NCI-H82 treated with DMSO at 0.1 percent for 48 hours (cell line): ENCODE measurements at regions not wholly inside any gene's neighbourhood (a gene's known extent, or its start where the extent isn't known, plus 50 kb on each side); places are given as distances from the start of the nearest gene placed in this dataset.

Source experiments
- DNase-seq: peaks from one replicate; lab custom pipeline; 2025; ENCODE audit not compliant: unreplicated experiment; lab: John Stamatoyannopoulos, UW

DNA sequence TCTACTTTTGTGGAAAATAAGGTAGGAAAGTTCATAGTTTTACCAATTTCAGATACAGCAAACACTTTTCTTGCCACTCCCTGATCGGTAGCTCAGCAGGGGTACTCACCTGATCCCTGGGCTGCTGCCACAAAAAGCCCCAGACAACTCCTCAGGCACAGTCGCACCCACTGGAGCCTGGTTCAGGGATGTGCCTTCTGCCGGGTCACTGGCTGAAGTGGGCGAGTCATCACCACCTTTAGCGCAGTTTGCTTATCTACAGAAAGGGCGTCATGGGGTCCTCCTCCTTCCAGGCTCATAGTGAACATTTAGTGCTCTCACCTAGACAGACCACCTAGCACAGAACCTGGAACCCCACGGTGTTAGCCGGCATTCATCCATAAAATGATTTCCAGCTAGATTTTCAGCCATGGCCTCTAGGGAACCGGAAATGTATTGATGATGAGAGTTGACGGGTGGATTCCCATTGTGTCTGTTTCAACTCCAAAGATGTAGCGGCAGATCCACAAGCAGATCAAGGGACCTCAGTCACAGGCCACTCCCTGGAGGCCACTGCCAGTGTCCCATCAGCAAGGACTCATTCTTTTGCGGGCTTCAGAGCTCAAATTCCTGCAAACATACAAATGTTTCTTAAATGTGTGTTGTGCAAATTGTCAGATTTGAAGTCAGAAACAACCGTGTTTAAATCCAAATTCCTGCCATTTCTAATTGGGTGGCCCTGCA is 408.4 kb upstream of the SALL3 start:
- no peak for DNase-seq

DNA sequence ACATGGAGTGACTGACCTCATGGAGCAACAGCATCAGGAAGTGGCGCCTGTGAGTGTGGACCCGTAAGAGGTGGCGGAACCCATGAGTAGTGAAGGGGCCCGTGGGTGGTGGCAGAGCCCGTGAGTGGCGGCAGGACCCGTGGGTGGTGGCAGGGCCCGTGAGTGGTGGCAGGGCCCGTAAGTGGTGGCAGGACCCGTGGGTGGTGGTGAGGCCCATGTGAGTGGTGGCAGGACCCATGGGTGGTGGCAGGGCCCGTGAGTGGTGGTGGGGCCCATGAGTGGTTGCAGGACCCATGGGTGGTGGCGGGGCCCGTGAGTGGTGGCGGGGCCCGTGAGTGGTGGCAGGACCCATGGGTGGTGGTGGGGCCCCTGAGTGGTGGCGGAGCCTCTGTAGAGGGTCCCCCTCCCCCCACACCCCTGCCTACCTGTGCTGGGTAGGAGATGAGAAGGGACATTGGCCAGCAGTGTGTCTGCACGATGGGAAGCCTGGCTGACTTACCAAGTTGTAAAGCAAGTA is 407.7 kb upstream of the SALL3 start:
- DNase-seq, result no peak

DNA sequence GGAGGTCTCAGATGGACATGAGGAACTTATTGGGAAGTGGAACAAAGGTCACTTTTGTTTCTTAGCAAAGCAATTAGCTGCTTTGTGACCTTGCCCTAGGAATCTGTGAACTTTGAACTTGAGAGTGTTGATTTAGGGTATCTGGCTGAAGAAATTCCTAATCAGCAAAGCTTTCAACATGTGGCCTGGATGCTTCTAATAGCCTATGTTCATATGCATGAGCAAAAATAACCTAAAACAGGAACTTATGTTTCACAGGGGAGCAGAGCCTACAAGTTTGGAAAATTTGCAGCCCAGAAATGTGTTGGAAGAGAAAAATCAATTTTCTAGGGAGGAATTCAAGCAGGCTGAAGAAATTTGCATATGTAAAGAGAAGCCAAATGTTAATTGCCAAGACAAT is 405.8 kb upstream of the SALL3 start:
- DNase-seq, result no peak

DNA sequence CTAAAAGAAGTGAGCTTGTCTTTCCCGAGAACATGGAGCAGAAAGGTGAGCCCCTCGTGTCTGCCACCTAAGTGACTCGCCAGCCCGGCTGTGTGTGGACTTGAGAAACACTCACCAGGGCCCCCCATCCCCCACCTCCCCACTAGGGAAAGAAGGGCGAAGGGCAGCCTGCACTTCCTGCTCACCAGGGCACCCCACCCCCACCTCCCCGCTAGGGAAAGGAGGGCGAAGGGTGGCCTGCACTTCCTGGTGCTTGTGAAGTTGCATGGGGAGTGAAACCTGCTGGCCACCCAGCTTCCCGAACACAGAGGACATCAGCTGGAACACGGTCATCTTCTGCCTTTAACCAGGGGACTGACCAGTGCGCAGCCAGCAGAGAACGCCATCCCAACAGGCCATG is 402.7 kb upstream of the SALL3 start:
- DNase-seq, result no peak

DNA sequence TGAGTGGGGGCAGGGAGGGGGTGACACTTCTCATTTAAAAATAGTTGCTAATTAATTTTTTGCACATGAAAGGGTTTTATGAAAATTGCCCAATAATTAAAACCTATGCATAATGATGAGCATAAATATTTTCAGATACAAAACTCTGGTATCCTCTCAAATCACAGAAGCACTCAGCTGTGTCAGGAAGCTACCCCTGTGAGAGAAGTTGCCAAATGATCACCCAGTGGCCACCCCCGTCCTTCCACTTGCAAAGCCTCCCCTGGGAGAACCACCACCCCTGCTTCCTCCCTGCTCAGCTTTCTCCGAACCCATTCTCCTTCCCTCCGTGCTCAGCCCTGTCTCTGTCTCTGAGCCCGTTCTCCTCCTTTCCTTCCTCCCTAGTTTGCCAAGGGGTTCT is 400.2 kb upstream of the SALL3 start:
- DNase-seq, result no peak

DNA sequence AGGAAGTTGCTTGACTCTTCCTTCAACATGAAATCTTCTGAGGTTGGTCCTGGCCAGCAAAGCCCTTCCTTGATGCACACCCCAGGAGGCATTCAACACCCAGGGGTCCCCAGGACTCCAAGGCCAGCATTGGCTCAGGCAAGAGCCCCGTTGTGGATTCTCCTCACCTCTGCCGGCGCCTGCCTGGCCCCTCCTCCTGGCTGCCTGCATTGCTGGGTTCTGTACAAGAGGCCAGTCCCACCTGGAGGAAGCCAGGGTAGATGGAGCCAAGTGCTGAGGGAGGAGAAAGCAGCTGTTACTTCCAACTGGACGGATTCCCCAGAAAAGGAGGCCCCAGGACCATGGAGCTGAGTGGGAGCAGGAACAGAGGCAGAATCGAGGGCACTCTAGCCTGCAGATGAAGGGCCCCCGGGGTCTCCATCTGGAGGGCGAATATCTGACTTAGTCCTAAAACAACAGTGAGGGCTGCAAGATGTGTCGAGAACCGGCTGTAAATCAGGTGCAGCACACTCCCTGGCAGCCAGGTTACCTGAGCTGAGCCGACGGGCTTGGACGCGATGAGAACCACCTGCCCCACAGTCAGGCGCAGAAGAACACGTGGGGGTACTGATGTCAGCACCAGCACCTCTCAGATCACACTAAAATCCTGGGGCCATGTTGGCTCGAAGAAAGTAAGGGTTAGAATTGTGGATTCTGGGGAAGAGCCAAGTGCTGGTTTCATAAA is 399.6 kb upstream of the SALL3 start:
- DNase-seq, result no peak

DNA sequence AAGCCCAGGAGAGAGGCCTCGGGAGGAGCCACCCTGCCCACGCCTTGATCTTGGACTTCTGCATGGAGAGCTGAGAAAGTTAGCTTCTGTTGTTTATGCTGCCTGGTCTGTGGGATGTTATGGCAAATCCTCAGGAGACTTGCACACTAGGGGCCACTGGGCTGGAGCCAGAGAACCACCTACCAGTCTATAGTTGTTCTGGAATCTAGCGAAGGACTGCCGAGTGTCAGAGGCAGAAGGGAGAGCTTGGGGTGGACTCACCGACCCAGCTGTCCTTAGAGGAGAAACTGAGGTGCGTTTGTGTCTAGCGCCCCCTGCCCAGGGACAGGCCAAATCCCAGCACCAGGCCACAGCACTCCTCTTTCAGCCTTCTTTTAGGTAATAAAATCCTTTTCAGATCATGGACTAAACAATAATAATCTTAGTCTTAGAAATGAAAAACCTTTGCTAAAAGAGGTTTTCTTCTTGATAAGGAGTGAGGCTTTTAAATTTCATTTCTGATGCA is 398.7 kb upstream of the SALL3 start:
- no peak for DNase-seq

DNA sequence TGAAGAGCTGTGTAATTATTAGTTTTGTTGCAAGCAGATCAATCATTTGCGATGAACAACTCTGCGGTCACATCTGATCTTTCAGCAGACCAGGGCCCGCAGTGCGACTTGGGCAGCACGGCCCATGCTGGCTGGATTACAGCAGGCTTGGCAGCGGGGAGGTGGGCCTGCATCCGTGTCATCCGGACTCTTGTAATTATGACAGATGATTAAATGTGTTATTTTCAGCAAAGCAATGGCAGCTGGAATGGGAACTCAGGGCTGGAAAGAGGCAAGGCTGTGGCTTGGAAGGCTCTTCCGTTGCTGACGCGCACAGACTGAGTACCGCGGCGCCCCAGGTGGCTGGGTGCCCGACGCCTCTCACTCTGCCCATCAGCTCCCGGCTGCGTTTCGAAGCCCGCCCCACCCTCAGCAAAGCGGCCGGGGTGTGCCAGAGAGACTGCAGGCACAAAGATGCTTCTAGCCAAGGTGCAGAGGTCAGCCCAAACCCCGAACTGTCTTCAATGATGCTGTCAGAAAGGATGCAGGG is 397.4 kb upstream of the SALL3 start:
- DNase-seq, result no peak

DNA sequence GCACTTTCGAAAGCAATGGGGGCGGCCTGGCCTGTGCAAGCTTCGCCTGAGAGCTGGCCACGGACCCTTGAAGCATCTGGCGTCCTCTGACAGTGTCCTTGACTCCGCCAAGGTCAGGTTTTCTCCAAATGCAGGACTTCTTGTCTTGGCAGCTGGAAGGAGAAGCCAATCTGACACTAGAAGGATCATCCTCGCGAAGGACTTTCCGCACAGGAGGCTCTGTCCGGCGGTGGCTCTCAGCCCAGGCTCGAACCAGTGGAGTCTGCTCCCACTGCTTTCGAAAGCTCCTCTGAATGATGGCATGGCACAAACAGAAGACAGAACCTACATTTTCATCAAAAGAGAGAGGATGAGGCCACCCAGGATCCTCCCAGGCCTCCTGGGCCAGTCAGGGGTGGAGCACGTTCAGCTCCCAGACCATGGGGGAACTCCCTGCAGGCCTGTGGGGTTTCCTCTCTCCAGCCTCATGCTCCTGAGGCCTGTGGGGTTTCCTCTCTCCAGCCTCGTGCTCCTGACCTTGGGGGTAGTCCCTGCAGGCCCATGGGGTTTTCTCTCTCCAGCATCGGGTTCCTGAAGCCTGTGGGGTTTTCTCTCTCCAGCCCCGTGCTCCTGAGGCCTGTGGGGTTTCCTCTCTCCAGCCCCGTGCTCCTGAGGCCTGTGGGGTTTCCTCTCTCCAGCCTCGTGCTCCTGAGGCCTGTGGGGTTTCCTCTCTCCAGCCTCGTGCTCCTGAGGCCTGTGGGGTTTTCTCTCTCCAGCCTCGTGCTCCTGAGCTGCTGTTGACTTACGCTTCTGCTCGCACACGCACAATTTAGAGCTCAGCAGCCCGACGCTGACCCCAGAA is 396.5 kb upstream of the SALL3 start:
- no peak for DNase-seq

DNA sequence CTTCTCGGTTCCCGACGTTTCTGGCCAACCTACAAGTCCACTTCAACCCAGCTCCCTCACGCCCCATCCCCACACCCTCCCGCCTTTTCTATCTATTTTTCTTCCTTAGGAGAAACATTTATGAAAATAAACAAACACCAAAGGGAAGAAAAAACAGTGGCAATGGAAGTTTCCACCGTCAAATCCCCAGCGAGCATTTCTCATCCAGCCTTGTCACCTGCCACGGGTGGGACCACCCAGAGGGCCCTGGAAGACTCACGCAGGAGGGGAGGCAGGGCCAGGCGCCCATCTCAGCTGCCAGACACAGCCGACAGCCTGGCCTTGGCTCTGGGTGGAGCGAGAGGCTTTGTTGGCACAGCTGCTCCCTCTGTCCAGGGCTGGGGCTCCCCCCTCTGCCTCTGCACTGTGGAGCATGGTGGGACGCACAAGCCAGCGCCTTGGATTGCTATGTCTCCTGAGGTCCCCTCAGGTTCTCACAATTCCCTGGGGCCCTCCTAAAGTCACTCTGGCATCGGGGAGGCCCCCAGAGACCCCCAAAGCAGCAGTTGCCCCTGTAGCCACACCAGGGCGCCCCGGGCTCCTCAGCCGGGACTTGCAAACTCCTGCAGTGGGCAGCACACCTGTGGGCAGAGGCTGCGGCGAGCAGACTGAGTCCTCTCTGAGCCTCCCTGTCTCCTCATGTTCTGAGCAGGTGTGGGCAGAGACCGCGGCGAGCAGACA is 395.7 kb upstream of the SALL3 start:
- no peak for DNase-seq

DNA sequence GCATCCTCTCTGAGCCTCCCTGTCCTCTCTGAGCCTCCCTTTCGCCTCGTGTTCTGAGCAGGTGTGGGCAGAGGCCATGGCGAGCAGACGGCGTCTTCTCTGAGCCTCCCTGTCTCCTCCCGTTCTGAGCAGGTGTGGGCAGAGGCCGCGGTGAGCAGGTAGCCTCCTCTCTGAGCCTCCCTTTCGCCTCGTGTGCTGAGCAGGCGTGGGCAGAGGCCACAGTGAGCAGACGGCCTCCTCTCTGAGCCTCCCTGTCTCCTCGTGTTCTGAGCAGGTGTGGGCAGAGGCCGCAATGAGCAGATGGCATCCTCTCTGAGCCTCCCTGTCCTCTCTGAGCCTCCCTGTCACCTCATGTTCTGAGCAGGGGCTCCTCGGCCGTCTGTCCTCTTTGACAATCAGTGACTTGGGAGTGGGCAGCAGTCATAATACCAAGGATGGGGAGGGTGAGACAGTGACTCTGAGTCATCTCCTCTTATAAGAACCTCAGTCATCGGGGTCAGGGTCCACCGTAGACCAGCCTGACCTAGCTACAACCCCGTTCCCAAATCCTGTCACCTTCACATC is 395.1 kb upstream of the SALL3 start:
- no peak for DNase-seq

DNA sequence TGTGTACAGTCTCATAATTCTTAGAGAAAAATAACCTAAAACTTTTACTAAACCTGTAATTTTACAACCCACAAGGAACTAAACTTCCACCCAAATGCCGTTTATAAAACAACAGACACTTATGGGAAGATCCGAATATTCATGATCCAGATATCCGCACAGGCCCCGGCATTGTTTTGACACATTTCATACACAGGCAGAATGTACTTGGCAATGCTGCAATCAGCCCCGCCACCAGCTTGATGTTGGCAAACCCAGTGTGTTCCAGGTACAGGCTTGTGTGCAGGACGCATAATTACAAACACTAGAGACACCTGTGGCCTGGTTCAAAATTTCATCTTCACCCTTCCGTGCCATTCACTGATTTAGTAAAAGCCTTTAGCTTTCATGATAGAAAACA is 393.0 kb upstream of the SALL3 start:
- no peak for DNase-seq

DNA sequence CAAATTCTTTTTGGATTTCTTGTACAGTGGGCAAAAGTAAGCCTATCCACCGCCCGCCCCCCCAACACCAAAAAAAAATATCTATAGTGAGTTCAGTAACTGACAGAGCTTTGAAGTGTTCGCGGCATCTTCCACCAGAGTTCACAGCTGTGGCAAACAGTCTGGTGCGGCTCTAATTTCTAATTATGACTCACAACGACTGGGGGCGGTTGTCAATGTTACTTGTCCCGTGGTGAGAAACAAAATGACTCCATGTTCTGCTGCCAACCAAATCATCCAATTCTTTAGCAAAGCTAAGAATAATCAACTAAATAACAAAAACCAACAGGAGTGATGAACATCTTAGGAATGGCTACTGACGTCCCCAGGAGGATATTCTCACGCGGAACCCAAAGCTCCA is 392.5 kb upstream of the SALL3 start:
- DNase-seq, result no peak

DNA sequence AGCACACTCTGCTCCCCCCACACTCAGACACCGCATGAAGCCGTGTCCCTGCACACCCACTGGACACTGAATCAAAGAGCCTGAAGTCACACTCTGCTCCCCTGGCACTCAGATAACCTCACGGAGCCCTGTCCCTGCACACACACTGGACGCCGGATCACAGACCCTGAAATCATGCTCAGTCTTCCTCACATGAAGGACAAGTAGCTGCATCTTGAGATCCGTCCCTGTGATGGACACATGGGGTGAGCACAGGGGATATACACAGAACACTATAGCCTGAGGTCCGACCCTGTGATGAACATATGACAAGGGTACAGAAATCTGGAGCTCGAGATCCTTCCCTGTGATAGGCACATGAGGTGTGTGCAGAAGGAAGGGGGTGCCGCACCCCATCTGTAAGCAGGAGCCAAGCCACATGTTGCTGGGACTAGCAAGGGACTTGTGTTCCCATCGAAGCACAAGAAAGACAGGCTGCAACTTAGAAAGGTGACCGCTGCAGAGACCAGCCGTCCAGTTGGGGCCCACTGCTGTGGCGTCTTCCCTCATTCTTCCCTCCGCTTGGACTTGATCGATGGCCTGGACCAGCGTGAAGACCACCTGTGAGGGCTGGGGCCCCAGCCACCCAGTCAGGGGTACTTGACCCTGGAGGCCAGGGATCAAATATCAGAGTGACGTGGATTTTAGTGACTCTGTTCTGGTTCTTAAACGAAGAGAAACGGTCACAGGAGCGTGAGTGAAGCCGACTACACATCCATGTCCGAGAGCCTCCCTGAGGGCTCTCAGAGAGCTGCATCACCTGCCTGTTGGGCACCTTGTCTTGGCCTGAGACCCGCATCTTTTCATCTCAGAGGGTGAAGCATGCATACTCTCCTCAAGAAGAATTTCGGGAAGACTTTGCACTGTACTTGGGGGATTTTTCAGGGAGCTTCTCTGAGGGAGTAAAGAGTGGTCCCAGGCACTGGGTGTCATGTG is 391.7 kb upstream of the SALL3 start:
- DNase-seq, result no peak

DNA sequence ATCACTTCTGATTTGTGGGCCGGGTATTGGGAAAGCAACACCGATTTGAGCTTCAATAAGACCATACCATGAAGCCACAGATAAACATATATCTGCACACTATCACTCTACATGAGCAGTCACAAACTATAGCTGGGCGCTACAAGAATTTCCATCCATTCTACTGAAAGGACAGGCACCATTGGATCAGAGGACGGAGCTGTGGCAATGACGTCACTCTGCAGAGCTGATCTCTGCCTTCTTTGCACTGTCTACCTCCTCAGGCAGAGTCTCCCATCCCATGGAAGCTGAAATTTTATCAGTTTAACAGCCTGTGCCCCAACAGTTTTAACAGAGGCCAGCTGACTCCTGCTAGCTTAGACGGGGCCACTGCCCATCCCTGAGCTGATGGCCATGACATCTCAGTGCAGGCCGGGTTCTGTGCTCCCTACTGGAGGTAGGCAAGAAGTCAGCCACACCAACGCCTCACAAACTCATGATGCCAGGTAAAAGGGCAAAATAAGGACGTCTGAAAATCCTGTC is 389.6 kb upstream of the SALL3 start:
- DNase-seq, result no peak

DNA sequence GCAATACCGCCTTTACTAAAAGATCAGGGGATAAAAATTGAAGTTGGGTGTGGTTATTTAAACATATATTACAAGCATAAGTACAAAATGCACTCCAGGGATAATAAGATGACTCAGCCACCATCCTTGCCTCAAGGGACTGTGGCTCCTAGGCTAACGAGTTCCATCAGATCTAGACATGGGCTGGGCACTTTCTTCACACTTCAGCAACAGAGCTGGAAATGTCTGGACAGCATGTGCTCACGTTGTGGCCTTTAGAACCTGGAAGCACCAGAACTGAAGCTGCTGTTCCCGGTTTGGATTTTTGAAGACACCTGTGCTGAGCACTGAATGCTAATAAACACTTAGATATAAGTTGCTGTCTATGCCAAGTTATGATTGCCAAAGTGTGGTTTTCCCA is 384.2 kb upstream of the SALL3 start:
- no peak for DNase-seq

DNA sequence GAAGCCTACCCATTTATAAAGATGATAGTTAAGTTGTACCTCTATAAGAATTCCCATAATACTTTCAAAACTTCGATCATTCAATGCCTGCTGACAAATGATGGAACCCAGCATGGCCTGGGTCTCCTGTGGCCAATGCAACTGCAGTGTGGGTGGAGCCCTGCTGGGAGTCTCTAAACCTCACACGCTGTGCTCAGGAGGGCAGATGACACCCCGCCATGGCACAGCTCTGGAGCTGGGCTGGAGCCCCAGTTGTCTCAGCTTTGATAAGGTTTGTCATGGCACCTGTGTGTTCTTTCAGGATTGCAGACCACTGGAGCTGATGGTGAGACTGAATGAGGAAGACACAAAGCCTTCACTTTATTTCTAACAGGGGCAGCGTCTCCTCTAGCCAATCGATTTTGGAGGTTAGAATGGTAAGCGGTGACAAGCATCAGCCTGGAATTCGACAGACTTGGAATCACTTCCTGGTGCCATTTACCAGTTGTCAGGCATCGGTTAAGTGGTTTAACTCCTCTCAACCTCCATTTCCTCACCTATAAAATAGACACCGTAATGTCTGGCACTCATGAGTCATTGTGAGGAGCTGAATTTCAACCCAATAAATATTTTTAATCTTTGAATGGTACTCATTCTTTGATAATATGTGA is 383.6 kb upstream of the SALL3 start:
- DNase-seq, result no peak

DNA sequence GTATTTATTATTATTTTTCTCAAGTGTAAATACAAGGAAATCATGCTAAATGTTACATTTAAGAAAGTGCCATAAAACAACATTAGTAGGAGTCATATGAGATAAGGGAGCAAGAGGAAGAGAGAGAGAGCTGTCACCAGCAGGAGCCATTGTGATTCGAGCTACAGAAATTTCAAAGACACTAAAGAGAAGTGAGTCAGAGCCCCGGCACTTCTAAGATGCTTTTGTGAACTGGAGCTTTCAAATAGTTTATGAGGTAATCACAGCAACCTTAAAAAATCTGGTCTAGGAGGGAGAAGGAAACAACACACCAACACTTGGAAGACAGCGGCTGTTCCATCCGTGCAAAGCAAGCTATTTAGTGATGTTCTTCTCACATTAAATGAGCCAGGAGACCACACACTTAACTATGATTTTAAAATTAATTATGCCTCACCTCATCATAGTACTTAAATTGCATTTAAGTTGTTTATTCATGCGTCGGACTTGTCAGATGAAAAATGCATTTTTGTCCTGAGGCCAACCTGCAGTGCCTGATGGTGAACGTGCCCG is 382.7 kb upstream of the SALL3 start:
- DNase-seq, result no peak
